ENCODE measurements at regions not wholly inside any gene's neighbourhood (a gene's known extent, or its start where the extent isn't known, plus 50 kb on each side); places are given as distances from the start of the nearest gene placed in this dataset.

DNA sequence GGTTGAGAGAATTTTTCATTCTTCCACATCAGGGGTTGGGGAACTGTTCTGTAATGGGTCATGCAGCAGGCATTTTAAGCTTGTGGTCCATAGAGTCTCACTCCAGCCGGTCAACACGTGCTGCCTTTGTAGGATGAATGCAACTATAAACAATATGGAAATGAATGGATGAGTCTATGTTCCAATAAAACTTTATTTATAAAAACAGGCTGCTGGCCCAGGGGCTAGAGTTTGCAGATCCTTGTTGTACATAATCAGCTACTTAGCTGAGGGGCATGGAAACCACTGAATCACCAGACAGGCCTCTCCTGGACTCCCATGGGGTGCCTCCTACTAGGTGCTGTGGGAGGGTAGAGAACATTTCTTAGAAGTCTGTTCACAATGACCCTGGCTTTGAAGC, 243.4 kb downstream of the BMP7 start:
- peaks cover 22% of the 10 kb centered on the region for H3K4me1 ChIP-seq (replicated peaks)
- H3K4me3 ChIP-seq, result no peak overlapping the region
- H3K27ac ChIP-seq, result no peak overlapping the region
- no peaks in the 10 kb centered on the region for H3K27me3 ChIP-seq (replicated peaks)
- H3K36me3 ChIP-seq, result no peaks in the 10 kb centered on the region
- no peak for DNase-seq (ENCODE audit: low read depth in 1 of 2, low spot score in 2 of 2)
- no peaks in the 10 kb centered on the region for H3K9me3 ChIP-seq (replicated peaks)

- peaks cover 30% of the 10 kb centered on the region for H3K4me1 ChIP-seq (replicated peaks)
- no peak overlapping the region for H3K27ac ChIP-seq
- H3K9me3 ChIP-seq (replicated peaks), result no peaks in the 10 kb centered on the region
- no peaks in the 10 kb centered on the region for H3K27me3 ChIP-seq (replicated peaks)
- H3K36me3 ChIP-seq, result no peaks in the 10 kb centered on the region
- DNase-seq (ENCODE audit: low read depth in 1 of 2, low spot score in 2 of 2), result no peak
- H3K4me3 ChIP-seq, result no peak overlapping the region
These were observed 242.4 kb downstream of the BMP7 start for GRCh38 chr20:57023997-57024396.

DNA sequence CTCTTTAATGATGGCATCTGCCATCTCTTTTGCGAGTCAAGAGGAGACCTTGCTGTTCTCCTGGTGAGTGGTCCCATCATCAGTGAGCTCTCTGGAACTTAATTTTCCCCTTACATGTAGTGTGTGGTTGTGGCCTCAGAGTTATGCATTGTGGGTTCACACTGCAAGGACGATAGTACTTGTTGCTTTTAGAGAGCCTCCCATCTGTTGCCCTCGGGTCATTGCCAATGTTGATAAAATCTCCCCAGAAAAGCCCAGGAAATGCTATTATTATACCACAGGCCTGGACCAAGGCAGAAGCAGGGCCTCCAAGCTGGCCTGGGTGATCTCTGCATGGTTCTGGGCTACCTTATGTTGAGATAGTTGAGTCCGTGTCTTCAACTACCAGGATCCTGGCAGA, 241.6 kb downstream of the BMP7 start:
- Histone ChIP-seq H3K4me1 (replicated peaks) (peaks cover 39% of the 10 kb centered on the region), H3K27ac (no peak overlapping the region)

GRCh38 chr20:57025261-57025660, 241.2 kb downstream of the BMP7 start:
- H3K9me3 ChIP-seq (replicated peaks), result no peaks in the 10 kb centered on the region
- H3K4me3 ChIP-seq, result no peak overlapping the region
- no peak for DNase-seq (ENCODE audit: low read depth in 1 of 2, low spot score in 2 of 2)
- H3K27me3 ChIP-seq (replicated peaks), result no peaks in the 10 kb centered on the region
- H3K4me1 ChIP-seq (replicated peaks), result peaks cover 43% of the 10 kb centered on the region
- H3K36me3 ChIP-seq, result peaks cover 4% of the 10 kb centered on the region; the same call in 1 of the 2 replicates
- H3K27ac ChIP-seq, result no peak overlapping the region

More for the DNA sequence above, 241.6 kb downstream of the BMP7 start:
- Histone ChIP-seq H3K27me3 (replicated peaks) (no peaks in the 10 kb centered on the region), H3K9me3 (replicated peaks) (no peaks in the 10 kb centered on the region), H3K4me3 (no peak overlapping the region), H3K36me3 (peaks cover 2% of the 10 kb centered on the region; the same call in 1 of the 2 replicates)
- no peak for DNase-seq (ENCODE audit: low read depth in 1 of 2, low spot score in 2 of 2)

DNA sequence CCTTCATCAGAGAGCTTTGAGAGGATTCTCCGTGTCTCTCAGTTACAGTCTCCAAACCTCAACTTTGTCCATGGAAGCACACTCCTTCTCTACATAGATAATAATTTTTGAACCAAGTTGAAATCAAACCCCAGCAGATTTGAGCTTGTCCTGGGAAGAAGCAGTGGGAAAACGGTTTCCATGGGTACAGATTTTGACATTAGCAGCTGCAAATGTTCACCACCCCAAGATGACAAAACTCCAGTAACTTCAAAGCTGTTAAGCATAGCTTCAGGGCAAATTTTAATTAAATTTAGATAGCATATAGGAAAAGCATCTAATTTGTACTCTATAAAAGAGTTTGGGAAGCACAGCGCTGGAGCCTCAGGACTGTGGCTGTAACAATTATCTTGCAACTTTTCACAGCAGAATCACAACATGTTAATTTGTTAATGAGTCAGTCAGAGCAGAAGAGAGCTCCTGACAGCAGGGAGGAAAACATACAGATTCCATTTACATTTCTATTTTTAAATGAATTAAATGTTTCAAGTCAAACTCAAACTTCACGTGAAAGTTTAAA, 240.7 kb downstream of the BMP7 start:
- no peak for DNase-seq (ENCODE audit: low read depth in 1 of 2, low spot score in 2 of 2)
- Histone ChIP-seq H3K27ac (no peak overlapping the region), H3K4me1 (replicated peaks) (peaks cover 45% of the 10 kb centered on the region), H3K9me3 (replicated peaks) (no peaks in the 10 kb centered on the region), H3K36me3 (peaks cover 4% of the 10 kb centered on the region; the same call in 1 of the 2 replicates), H3K4me3 (no peak overlapping the region), H3K27me3 (replicated peaks) (no peaks in the 10 kb centered on the region)

DNA sequence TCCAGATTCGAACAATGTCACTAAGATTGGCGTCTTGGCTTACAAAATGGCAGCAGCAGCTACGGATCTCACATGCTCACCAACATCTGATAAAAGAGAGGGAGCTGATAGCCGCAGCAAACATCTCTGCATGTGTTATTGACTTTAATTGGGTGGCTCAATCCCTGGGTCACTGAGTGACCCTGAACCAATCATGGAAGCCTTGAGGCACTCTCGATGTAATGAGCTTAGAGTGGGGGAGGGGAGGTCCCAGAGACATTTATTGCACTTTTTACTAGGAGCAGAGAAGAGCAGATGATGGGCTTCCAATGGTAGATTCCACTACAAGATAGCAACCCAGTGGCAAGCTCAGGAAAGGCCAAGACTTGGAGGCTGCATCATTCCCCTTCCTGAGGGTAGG, 238.7 kb downstream of the BMP7 start:
- Histone ChIP-seq H3K36me3 (peaks cover 4% of the 10 kb centered on the region; the same call in 1 of the 2 replicates), H3K9me3 (replicated peaks) (no peaks in the 10 kb centered on the region), H3K4me3 (no peak overlapping the region), H3K4me1 (replicated peaks) (peaks cover 65% of the 10 kb centered on the region), H3K27ac (no peak overlapping the region), H3K27me3 (replicated peaks) (no peaks in the 10 kb centered on the region)
- no peak for DNase-seq (ENCODE audit: low read depth in 1 of 2, low spot score in 2 of 2)

DNA sequence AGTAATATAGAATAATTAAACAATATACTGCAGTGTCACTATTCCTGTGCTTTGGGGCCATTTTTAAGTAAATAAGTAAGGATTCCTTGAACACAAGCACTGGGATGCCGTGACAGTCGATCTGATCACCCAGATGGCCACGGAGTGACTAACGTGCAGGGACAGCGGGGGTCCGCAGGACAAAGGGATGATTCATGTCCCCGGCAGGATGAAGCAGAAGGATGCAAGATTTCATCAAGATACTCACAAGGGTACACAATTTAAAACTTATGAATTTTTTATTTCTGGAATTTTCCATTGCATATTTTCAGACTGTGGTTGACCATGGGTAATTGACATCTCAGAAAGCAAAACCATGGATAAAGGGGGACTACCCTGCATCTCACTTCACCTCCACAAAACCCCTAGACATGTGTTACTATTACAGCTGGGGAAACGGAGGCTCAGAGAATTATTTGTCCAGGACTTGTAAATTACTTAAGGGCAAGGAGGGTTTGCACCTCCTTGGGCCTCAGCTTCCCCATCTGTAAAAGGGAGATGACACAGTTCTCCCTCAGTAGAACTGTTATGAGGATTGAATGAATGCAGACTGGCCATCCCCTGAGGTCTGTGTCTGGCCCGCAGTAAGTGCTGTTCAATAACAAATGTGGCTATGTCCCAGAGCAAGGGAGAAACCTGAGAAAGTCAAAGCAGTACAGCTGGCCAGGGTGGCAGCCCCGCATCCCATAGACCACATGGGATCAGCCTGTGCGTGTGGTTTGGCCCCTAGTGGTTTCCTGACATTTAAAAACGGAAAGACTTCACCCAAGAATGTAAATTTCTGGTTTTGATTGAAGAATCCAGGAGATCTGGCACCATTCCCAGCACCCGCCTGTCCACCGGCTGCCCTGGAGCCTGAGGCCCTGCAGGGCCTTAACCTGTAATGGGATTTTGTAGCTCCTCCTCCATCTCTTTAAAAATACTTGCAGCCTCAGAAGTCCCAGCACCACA, 235.5 kb downstream of the BMP7 start:
- Histone ChIP-seq H3K4me3 (no peak overlapping the region), H3K9me3 (replicated peaks) (peaks cover 3% of the 10 kb centered on the region), H3K4me1 (replicated peaks) (peaks cover 65% of the 10 kb centered on the region), H3K27me3 (replicated peaks) (no peaks in the 10 kb centered on the region), H3K27ac (peak overlapping the region; percentile 97), H3K36me3 (peaks cover 4% of the 10 kb centered on the region; the same call in 1 of the 2 replicates)
- peak; percentile 95 to 96 for DNase-seq (ENCODE audit: low read depth in 1 of 2, low spot score in 2 of 2)

DNA sequence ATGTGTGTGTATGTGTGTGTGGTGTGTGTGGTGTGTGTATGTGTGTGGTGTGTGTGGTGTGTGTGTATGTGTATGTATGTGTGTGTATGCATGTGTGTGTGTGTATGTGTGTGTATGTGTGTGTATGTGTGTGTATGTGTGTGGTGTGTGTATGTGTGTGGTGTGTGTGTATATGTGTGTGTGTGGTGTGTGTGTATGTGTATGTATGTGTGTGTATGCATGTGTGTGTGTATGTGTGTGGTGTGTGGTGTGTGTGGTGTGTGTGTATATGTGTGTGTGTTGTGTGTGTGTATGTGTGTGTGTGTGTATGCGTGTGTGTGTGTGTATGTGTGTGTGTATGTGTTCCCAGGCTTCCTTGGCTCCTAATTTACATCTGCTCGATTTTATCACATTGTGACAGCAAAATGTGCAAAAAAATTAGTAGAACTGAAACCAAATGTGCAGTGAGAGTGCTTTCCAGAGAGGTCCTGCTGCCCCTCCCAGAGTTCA, 234.5 kb downstream of the BMP7 start:
- no peak for DNase-seq (ENCODE audit: low read depth in 1 of 2, low spot score in 2 of 2)
- Histone ChIP-seq H3K9me3 (replicated peaks) (peaks cover 3% of the 10 kb centered on the region), H3K27ac (peak overlapping the region; percentile 97), H3K36me3 (peaks cover 4% of the 10 kb centered on the region; the same call in 1 of the 2 replicates), H3K4me3 (no peak overlapping the region), H3K4me1 (replicated peaks) (peaks cover 60% of the 10 kb centered on the region), H3K27me3 (replicated peaks) (no peaks in the 10 kb centered on the region)

DNA sequence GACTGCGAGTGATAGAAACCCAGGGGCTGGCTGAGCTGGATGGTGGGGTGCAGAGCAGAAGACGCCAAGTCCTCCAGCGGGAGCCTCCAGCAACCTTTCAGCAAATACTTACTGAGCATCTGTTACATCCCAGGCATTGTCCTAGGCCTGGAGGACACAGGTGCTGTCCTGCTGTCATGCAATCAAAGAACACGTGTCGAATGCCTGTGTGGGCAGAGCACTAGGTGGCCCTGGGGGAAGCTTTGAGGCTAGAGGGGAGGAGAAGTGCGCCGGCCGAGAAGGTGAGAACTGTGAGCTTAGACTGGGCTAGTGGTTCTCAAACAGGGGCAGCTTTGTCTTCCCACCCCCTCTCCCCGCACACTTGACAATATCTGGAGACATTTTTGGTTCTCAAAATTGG, 233.6 kb downstream of the BMP7 start:
- Histone ChIP-seq H3K36me3 (peaks cover 4% of the 10 kb centered on the region; the same call in 1 of the 2 replicates), H3K27ac (no peak overlapping the region), H3K4me3 (no peak overlapping the region), H3K27me3 (replicated peaks) (no peaks in the 10 kb centered on the region), H3K4me1 (replicated peaks) (peaks cover 60% of the 10 kb centered on the region), H3K9me3 (replicated peaks) (peaks cover 3% of the 10 kb centered on the region)
- no peak for DNase-seq (ENCODE audit: low read depth in 1 of 2, low spot score in 2 of 2)

- H3K4me1 ChIP-seq (replicated peaks), result peaks cover 50% of the 10 kb centered on the region
- H3K27me3 ChIP-seq (replicated peaks), result no peaks in the 10 kb centered on the region
- no peak overlapping the region for H3K27ac ChIP-seq
- H3K9me3 ChIP-seq (replicated peaks), result peaks cover 3% of the 10 kb centered on the region
- no peak overlapping the region for H3K4me3 ChIP-seq
- DNase-seq (ENCODE audit: low read depth in 1 of 2, low spot score in 2 of 2), result no peak
- peaks cover 4% of the 10 kb centered on the region; the same call in 1 of the 2 replicates for H3K36me3 ChIP-seq
These were observed 232.4 kb downstream of the BMP7 start for GRCh38 chr20:57034001-57034400.

DNA sequence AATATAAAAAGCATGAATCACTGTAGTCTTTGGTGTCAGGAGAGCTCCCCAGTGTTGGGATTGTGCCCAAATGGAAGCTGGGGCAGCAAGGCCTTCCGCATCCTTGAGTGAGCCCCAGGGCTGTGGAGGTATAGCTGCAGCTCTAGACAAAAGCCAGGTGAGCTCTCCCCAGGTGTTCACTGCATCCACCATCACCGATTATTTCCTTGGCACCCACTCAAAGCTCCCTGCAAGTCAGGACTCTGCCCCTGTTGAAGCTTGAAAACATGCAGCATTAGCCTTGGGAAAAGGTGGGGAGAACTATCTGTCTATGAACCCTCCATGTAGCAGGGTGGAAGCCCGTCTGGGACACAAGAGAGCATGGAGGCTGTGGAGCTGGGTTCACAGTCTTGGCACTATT, 228.8 kb downstream of the BMP7 start:
- H3K27ac ChIP-seq, result no peak overlapping the region
- no peaks in the 10 kb centered on the region for H3K36me3 ChIP-seq
- no peak for DNase-seq (ENCODE audit: low read depth in 1 of 2, low spot score in 2 of 2)
- H3K4me3 ChIP-seq, result no peak overlapping the region
- peaks cover 3% of the 10 kb centered on the region for H3K9me3 ChIP-seq (replicated peaks)
- H3K4me1 ChIP-seq (replicated peaks), result peaks cover 38% of the 10 kb centered on the region
- H3K27me3 ChIP-seq (replicated peaks), result no peaks in the 10 kb centered on the region

- H3K4me1 ChIP-seq (replicated peaks), result peaks cover 27% of the 10 kb centered on the region
- no peaks in the 10 kb centered on the region for H3K27me3 ChIP-seq (replicated peaks)
- H3K9me3 ChIP-seq (replicated peaks), result peaks cover 3% of the 10 kb centered on the region
- H3K27ac ChIP-seq, result no peak overlapping the region
- H3K36me3 ChIP-seq, result no peaks in the 10 kb centered on the region
- H3K4me3 ChIP-seq, result no peak overlapping the region
- DNase-seq (ENCODE audit: low read depth in 1 of 2, low spot score in 2 of 2), result no peak
These were observed 227.6 kb downstream of the BMP7 start for GRCh38 chr20:57038608-57039440.

- H3K36me3 ChIP-seq, result no peaks in the 10 kb centered on the region
- H3K27ac ChIP-seq, result no peak overlapping the region
- H3K9me3 ChIP-seq (replicated peaks), result no peaks in the 10 kb centered on the region
- H3K27me3 ChIP-seq (replicated peaks), result no peaks in the 10 kb centered on the region
- H3K4me1 ChIP-seq (replicated peaks), result peaks cover 22% of the 10 kb centered on the region
- no peak overlapping the region for H3K4me3 ChIP-seq
- DNase-seq (ENCODE audit: low read depth in 1 of 2, low spot score in 2 of 2), result no peak
These were observed 226.0 kb downstream of the BMP7 start for GRCh38 chr20:57040466-57040865.

Measured in SJSA1 (cell line).